ENCODE measurements at regions not wholly inside any gene's neighbourhood (a gene's known extent, or its start where the extent isn't known, plus 50 kb on each side); places are given as distances from the start of the nearest gene placed in this dataset.

GRCh38 chrX:6917666-6918065, 229.8 kb upstream of the STS start:
- TF ChIP-seq, protein P1, sequence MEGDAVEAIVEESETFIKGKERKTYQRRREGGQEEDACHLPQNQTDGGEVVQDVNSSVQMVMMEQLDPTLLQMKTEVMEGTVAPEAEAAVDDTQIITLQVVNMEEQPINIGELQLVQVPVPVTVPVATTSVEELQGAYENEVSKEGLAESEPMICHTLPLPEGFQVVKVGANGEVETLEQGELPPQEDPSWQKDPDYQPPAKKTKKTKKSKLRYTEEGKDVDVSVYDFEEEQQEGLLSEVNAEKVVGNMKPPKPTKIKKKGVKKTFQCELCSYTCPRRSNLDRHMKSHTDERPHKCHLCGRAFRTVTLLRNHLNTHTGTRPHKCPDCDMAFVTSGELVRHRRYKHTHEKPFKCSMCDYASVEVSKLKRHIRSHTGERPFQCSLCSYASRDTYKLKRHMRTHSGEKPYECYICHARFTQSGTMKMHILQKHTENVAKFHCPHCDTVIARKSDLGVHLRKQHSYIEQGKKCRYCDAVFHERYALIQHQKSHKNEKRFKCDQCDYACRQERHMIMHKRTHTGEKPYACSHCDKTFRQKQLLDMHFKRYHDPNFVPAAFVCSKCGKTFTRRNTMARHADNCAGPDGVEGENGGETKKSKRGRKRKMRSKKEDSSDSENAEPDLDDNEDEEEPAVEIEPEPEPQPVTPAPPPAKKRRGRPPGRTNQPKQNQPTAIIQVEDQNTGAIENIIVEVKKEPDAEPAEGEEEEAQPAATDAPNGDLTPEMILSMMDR (IDR thresholded peaks at IDR 0.05), result no peak
- TF ChIP-seq POLR2A (IDR thresholded peaks at IDR 0.05), result no peak

Data from body of pancreas (tissue), 4 donors.